WTC11 (cell line): ENCODE measurements at regions not wholly inside any gene's neighbourhood (a gene's known extent, or its start where the extent isn't known, plus 50 kb on each side); places are given as distances from the start of the nearest gene placed in this dataset.

Source experiments
- ATAC-seq: fragments of 200-7000 bp; cut with Tn5 transposase; 2 replicates; pipeline ENCODE4 v1.10.0; 2021; ENCODE audit warnings: mild to moderate bottlenecking, moderate library complexity
- CTCF ChIA-PET: fragments of 300-600 bp; sonication (Branson Sonifier 250); formaldehyde crosslinking; loops from one replicate; lab custom pipeline; 2021; ENCODE audit warnings: antibody characterized with exemption; lab: Charles Lee
- POLR2A ChIA-PET: fragments of 350-600 bp; sonication (Branson Sonifier 250); formaldehyde crosslinking; loops from one replicate; lab custom pipeline; 2021; ENCODE audit warnings: antibody characterized with exemption; lab: Charles Lee
- DNase-seq: peaks from one replicate; pipeline ENCODE4 v3.0.0; 2021; ENCODE audit warnings: low spot score
- H3K27ac Mint-ChIP-seq: 2 replicates; pipeline ENCODE4 v1.8.0; 2021; ENCODE audit warnings: mixed read lengths
- H3K27me3 Mint-ChIP-seq: 2 replicates; pipeline ENCODE4 v1.8.0; 2021; ENCODE audit warnings: low read depth, mild to moderate bottlenecking, moderate library complexity, mixed read lengths
- H3K36me3 Mint-ChIP-seq: 2 replicates; pipeline ENCODE4 v1.8.0; 2021; ENCODE audit warnings: mixed read lengths
- H3K4me1 Mint-ChIP-seq: 2 replicates; pipeline ENCODE4 v1.8.0; 2022; ENCODE audit warnings: mixed read lengths
- H3K4me3 Mint-ChIP-seq: 2 replicates; pipeline ENCODE4 v1.8.0; 2021; ENCODE audit warnings: mild to moderate bottlenecking, moderate library complexity, mixed read lengths
- H3K9me3 Mint-ChIP-seq: 2 replicates; pipeline ENCODE4 v1.8.0; 2021; ENCODE audit warnings: mixed read lengths
- ARID4B ChIP-seq: sonication (generic); formaldehyde crosslinking; IDR thresholded peaks from 2 replicates; pipeline ENCODE4 v1.8.0; 2023; ENCODE audit warnings: missing genetic modification reagents, mild to moderate bottlenecking, borderline replicate concordance
- ATF2 ChIP-seq: sonication (generic); formaldehyde crosslinking; IDR thresholded peaks from 2 replicates; pipeline ENCODE4 v1.8.1; 2022; ENCODE audit warnings: low read depth, missing genetic modification reagents, borderline replicate concordance
- CDX4 ChIP-seq: fragments of 250-450 bp; sonication (Bioruptor Pico); IDR thresholded peaks from 2 replicates; pipeline ENCODE4 v1.9.0; 2021; ENCODE audit warnings: moderate library complexity, mild to moderate bottlenecking, inconsistent platforms, borderline replicate concordance
- CREB1 ChIP-seq: sonication (generic); formaldehyde crosslinking; IDR thresholded peaks from 2 replicates; pipeline ENCODE4 v1.8.0; 2023; ENCODE audit warnings: mild to moderate bottlenecking, missing genetic modification reagents
- E2F4 ChIP-seq: sonication (generic); formaldehyde crosslinking; IDR thresholded peaks from 2 replicates; pipeline ENCODE4 v1.8.1; 2022; ENCODE audit warnings: low read depth, mild to moderate bottlenecking, moderate library complexity, missing genetic modification reagents, borderline replicate concordance
- ELF4 ChIP-seq: sonication (generic); formaldehyde crosslinking; IDR thresholded peaks from 2 replicates; pipeline ENCODE4 v1.8.1; 2022; ENCODE audit warnings: low read depth, mild to moderate bottlenecking, moderate library complexity, missing genetic modification reagents
- ETV6 ChIP-seq: sonication (generic); formaldehyde crosslinking; IDR thresholded peaks from 2 replicates; pipeline ENCODE4 v1.8.1; 2022; ENCODE audit warnings: mild to moderate bottlenecking, missing genetic modification reagents
- FOXP4 ChIP-seq: sonication (generic); formaldehyde crosslinking; IDR thresholded peaks from 2 replicates; pipeline ENCODE4 v1.8.0; 2022; ENCODE audit warnings: mild to moderate bottlenecking, missing genetic modification reagents
- GRHL2 ChIP-seq: fragments of 250-450 bp; sonication (Bioruptor Pico); IDR thresholded peaks from 2 replicates; pipeline ENCODE4 v1.8.0; 2022; ENCODE audit warnings: mild to moderate bottlenecking, moderate library complexity; ENCODE audit not compliant: insufficient replicate concordance, severe bottlenecking
- NFYB ChIP-seq: sonication (generic); formaldehyde crosslinking; conservative IDR thresholded peaks from 2 replicates; pipeline ENCODE4 v1.8.0; 2022; ENCODE audit warnings: low read depth, missing genetic modification reagents
- NR2C2 ChIP-seq: sonication (generic); formaldehyde crosslinking; IDR thresholded peaks from 2 replicates; pipeline ENCODE4 v1.8.0; 2022; ENCODE audit warnings: mild to moderate bottlenecking, missing genetic modification reagents
- NR3C1 ChIP-seq: sonication (generic); formaldehyde crosslinking; conservative IDR thresholded peaks from 2 replicates; pipeline ENCODE4 v1.8.1; 2023; ENCODE audit warnings: low read depth, mild to moderate bottlenecking, missing genetic modification reagents
- PRDM15 ChIP-seq: sonication (generic); formaldehyde crosslinking; IDR thresholded peaks from 2 replicates; pipeline ENCODE4 v1.8.0; 2022; ENCODE audit warnings: missing genetic modification reagents
- PRRX2 ChIP-seq: fragments of 250-450 bp; sonication (Bioruptor Pico); IDR thresholded peaks from 2 replicates; pipeline ENCODE4 v1.8.0; 2021; ENCODE audit warnings: mild to moderate bottlenecking
- RELA ChIP-seq: sonication (generic); formaldehyde crosslinking; IDR thresholded peaks from 2 replicates; pipeline ENCODE4 v1.8.1; 2022; ENCODE audit warnings: missing genetic modification reagents, mild to moderate bottlenecking, borderline replicate concordance
- SMAD3 ChIP-seq: sonication (generic); formaldehyde crosslinking; IDR thresholded peaks from 2 replicates; pipeline ENCODE4 v1.8.0; 2022; ENCODE audit warnings: missing genetic modification reagents, mild to moderate bottlenecking, borderline replicate concordance
- SP1 ChIP-seq: sonication (generic); formaldehyde crosslinking; conservative IDR thresholded peaks from 2 replicates; pipeline ENCODE4 v1.8.1; 2022; ENCODE audit warnings: missing genetic modification reagents
- TEAD4 ChIP-seq: sonication (generic); formaldehyde crosslinking; IDR thresholded peaks from 2 replicates; pipeline ENCODE4 v1.8.0; 2022; ENCODE audit warnings: mild to moderate bottlenecking, missing genetic modification reagents
- ZBTB21 ChIP-seq: sonication (generic); formaldehyde crosslinking; IDR thresholded peaks from 2 replicates; pipeline ENCODE4 v1.8.1; 2023; ENCODE audit warnings: mild to moderate bottlenecking, missing genetic modification reagents, borderline replicate concordance
- ZMAT4 ChIP-seq: fragments of 250-450 bp; sonication (Bioruptor Pico); IDR thresholded peaks from 2 replicates; pipeline ENCODE4 v1.9.0; 2021; ENCODE audit warnings: mild to moderate bottlenecking
- ZNF121 ChIP-seq: sonication (generic); formaldehyde crosslinking; IDR thresholded peaks from 2 replicates; pipeline ENCODE4 v1.8.0; 2023; ENCODE audit warnings: missing genetic modification reagents
- ZNF263 ChIP-seq: sonication (generic); formaldehyde crosslinking; IDR thresholded peaks from 2 replicates; pipeline ENCODE4 v1.8.1; 2022; ENCODE audit warnings: low read depth, mild to moderate bottlenecking, moderate library complexity, missing genetic modification reagents

- TF ChIP-seq PRDM15 (CRISPR knock-in tag), result no peak
- TF ChIP-seq E2F4 (CRISPR knock-in tag), result no peak
- TF ChIP-seq ETV6, result no peak
- no peak for TF ChIP-seq ZNF263 (CRISPR knock-in tag)
- no peak for TF ChIP-seq NR3C1 (CRISPR knock-in tag)
- TF ChIP-seq NR2C2, result no peak
- no peak for TF ChIP-seq NFYB (CRISPR knock-in tag)
Measured at GRCh38 chr9:23382418-23382817, 443.6 kb downstream of the ELAVL2 start (continued).

- ATAC-seq, result no peak
- TF ChIP-seq ARID4B, result no peak
- no peak for TF ChIP-seq NR2C2
- TF ChIP-seq CREB1 (CRISPR knock-in tag), result no peak
- no peak for TF ChIP-seq FOXP4
- TF ChIP-seq PRRX2 (CRISPR knock-in tag), result no peak
- TF ChIP-seq TEAD4, result no peak
- no peak for TF ChIP-seq ZBTB21 (CRISPR knock-in tag)
- TF ChIP-seq ZNF121, result no peak
- no peak for TF ChIP-seq CDX4 (CRISPR knock-in tag)
- no peak for TF ChIP-seq SP1 (CRISPR knock-in tag)
- no peak for TF ChIP-seq ATF2
- TF ChIP-seq GRHL2, result no peak
- TF ChIP-seq SMAD3 (CRISPR knock-in tag), result no peak
- no peak for TF ChIP-seq RELA (CRISPR knock-in tag)
- no peak for TF ChIP-seq ELF4 (CRISPR knock-in tag)
- no peak for TF ChIP-seq ZMAT4
Measured at GRCh38 chr9:23394189-23394588, 431.9 kb downstream of the ELAVL2 start.

More at GRCh38 chr9:23394189-23394588, 431.9 kb downstream of the ELAVL2 start:
- H3K36me3 Mint-ChIP-seq, result peaks cover 8% of the 10 kb centered on the region
- peaks cover 44% of the 10 kb centered on the region for H3K9me3 Mint-ChIP-seq
- no peak overlapping the region for H3K27ac Mint-ChIP-seq
- DNase-seq, result no peak
- ChIA-PET POLR2A (no interaction called here), CTCF (no interaction called here)
- no peaks in the 10 kb centered on the region for H3K27me3 Mint-ChIP-seq
- peaks cover 7% of the 10 kb centered on the region for H3K4me1 Mint-ChIP-seq
- H3K4me3 Mint-ChIP-seq, result no peak overlapping the region
